GM19240 (cell line): ENCODE measurements at regions not wholly inside any gene's neighbourhood (a gene's known extent, or its start where the extent isn't known, plus 50 kb on each side); places are given as distances from the start of the nearest gene placed in this dataset.
"Not testable (repeated sequence)": the region's sequence is repeated elsewhere in the genome, so short reads cannot be mapped to it uniquely, and the experiment has no call there.

ENCODE experiments used
- DNase-seq: peaks from one replicate; pipeline ENCODE4 v3.0.0; 2011; ENCODE audit warnings: low spot score; ENCODE audit not compliant: insufficient read length

DNA sequence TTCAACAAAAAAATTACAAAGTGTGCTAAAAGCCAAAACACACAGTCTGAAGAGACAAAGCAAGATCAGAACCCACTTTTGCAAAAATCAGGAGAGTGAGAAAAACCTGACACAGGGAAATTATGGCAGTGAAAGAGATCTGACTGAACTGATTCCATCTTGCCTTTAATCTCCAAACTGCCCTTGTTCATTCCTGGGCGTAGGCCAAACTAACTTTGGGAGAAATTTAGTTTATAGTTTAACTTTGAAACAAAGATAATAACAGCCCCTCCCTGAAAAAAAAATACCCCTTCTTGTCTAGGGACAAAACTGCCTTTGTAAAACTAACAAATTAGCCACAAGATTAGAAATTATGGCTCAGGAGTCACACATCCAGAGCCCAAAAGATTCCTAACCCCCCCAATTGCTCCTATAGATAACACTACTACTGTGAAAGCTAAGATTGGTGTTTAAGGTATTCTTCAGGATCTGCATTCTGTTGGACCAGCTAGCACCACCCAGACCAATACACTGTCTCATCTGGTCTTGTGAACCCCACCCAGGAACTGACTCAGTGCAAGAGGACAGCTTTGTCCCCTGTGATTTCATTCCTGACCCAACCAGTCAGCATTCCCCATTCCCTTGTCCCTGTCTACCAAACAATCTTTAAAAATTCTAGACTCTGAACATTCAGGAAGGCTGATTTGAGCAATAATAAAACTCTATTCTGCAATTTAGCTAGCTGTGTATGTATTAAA lies 226.1 kb upstream of the SH3BP4 start:
- DNase-seq, result no peak

DNA sequence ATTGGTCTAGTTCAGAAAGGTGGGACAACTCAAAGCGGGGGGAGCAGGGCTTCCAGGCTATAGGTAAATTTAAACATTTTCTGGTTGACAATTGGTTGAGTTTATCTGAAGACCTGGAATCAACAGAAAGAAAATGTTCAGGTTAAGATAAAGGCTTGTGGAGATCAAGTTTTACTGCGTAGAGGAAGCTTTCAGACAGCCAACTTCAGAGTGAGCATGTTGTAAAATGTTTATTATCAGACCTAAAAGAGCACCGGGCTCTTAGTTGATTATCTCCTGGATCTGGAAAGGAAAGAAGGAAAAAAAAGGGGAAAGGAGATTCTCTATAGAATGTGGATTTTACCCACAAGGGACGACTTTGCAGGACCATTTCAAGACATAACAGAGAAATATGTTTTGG lies 227.0 kb upstream of the SH3BP4 start:
- no peak for DNase-seq

DNA sequence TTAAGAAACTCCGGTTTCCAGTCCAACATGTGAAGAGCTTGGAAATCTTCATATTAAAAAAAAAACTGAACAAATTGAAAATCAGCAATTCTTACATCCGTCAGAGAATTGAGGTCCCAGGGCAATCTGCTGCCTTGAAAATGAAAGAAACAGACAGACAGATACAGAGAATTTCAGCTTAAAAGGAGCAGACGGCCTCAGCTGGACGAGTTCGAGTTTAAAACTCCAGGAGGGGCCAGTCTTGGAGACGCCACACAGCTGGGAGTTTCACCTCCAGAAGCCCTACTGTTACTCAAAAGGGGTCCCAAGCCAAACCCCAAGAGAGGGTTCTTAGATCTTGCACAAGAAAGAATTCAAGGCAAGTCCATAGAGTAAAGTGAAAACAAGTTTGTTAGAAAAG lies 226.5 kb upstream of the ARL4C start:
- DNase-seq, result no peak

DNA sequence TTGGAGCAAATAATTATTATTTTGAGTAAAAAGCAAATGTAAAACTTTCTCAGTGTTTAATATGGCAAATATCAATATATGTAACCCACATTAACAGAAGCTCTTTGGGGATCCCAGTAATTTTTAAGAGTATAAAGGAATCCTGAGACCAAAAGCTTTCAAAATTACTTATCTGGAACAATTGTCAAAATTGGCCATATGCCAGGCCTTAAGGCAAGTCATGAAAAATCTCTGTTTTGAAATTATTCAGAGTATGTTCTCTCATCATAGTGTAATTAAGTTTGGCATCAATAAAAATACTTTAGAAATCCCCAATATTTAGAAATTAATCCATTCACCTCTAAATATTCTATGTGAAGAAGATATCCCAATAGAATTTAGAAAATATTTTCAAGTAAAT lies 225.3 kb upstream of the ARL4C start:
- DNase-seq, result no peak

DNA sequence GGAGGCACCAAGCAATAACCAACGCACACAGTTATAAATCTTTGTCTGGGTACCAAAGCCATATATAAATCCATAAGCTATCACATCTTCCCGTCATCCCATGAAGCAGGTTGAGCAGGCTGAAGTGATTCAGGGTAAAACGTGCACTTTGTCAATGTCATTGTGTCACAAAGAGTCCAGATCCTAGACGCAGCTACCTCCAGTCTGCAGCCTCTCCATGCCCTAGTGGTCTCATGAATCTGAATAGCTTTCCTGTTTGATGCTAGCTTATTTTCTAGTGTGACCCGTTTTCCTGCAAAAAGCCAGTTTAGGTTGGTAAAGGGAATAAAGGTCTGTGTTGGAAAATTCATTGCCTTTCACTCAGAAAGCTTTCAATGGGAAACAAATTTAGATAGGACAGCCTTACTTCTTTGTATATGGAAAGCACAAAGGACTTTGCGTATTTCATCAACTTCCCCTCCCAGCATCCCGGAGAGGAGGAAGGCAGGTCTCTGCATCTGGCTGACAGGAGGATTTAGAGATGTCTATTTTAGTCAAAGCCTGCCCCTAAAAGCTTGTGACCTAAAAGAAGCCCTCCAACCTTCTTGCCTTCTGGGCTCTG lies 222.3 kb upstream of the ARL4C start:
- DNase-seq, result no peak

DNA sequence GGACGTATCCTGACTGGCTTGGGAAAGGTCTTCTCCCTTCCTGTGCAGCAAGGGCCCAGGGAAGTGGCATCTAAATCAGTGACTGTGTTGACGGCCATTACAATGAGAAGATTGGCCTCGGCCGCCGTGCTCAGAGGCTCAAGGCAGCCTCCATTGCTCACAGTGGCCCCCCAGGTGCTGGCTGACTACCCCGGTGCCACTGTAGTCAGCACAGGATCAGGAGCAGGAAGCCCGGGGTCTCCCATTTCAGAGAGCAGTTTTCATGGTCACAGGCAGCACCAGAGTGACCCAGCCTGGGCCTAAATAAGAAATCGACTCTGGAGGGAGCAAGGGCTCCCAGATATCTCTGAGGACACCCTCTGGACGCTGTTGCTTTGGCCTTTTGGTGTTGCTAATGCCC lies 219.4 kb upstream of the ARL4C start:
- DNase-seq, result no peak

DNA sequence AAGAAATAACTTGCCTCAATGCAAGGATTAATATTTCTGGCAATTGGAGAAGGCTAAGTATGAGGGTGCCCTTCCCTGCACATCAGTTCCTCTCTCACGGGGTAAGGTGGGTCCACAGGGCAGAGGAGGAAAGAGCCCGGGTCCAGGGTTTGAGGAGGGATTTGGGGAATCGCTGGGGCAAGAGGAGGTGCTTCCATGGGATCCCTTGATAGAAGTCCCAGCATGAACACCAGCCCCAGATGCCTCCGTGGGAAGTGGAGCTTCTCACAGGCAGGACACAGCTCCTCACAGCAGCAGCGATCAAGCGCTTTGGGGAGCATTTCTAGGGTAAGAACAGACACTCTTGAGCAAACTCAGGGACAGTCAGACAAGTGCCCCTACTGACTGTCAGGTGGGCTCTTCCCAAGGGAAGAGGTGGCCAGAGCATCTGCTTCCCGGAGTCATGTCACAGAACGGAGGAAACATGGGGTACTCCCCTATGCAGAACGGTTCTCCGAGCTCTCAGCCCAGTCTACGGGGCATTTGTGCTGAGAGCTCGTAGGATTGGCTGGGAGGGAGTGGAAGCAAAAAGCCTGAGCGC lies 218.9 kb upstream of the ARL4C start:
- no peak for DNase-seq

DNA sequence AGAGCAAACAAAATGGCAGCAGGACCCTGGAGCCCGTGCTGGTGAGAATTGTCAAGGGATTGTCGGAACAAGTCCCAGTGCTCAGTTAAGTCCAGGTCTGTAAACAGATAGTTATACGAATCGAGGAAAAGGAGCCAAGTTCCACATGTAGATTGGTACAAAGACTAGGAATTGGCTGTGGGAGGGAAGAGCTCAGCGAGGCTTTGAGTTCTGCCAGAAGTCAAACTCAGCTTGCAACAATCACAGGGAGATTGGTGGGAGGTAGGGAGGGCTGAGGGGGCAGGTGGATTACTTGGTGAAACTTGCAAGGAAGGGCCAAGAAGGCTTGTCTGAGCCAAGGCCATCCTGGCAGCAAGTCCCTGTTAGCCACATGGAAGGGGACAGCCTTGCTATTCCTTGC lies 217.8 kb upstream of the ARL4C start:
- DNase-seq, result no peak

DNA sequence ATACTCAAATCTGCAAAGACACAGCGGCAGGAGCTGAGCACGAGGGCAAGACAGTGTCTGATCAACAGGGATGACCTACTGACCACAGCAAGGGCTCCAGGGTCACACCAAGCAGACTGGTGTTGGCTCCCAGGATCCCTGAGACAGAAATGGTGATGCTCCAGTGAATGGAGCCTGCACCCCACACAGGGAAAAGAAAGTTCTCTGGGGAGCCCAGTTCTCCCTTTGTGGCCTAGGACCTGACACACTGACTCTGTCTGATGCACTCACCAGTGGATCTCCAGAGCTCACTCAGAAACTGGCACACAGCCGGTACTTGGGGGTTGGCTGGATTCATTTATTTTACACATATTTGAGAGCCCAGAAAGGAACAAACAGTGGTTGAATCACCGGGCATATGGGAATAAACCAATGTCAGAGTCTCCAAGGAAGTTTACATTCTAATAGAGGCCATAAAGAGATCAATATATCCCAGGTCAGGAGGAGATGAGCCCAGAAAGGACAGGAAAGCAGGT lies 215.6 kb upstream of the ARL4C start:
- DNase-seq, result no peak

DNA sequence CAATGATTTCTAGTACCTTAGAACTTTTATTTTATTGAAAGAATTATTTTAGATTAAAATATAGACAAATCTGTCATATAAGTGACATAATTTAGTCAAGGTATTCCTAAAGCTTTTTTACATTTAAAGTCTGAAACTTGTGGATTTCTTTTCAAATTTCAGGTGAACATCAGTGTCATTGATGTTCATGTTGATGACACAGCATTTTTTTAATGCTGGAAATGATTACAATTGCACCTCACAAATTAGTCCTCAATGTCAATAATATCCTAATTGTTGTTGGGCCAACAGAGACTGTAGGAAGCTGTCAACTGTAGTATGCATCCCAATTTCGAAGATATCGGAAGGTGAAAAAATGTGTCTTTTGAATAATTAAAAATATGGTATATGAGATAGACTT lies 214.4 kb upstream of the ARL4C start:
- no peak for DNase-seq

DNA sequence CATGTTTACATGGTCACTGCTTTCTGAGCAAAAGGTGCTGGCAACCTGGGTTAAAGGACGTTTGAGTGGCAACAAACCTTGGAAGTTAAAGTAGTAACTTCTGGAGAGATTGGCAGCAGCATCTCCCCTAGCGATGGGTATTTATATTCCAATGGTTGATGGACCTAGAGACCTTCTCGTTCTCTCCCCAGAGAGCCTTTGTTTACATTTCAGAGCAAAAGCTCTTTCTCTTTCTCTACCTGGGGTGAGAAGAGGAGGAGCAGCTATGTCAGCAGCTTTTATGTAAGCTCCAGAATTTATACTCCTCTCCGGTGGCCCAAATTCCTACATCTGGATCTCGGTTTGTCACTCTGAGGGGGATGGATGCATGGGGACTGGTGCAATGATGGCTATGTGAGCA lies 213.7 kb upstream of the ARL4C start:
- no peak for DNase-seq

DNA sequence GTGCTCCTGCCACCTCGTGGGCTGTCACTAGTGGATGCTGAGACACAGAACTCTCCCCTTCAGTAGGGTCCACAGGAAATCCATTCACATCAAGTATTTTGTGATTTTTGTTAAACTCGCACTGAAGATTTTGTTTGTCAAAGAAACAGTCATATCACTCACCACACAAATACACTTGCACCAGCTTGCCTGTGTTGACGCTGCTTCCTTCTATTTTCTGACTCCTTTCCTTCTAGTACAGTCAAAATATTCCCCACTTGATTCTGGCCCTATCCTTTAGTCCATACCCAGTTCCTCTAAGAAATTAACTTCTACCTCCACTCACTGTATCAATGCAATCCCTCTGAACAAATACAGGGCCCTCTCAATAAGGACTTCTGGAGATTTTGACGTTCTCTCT lies 213.2 kb upstream of the ARL4C start:
- DNase-seq, result no peak

DNA sequence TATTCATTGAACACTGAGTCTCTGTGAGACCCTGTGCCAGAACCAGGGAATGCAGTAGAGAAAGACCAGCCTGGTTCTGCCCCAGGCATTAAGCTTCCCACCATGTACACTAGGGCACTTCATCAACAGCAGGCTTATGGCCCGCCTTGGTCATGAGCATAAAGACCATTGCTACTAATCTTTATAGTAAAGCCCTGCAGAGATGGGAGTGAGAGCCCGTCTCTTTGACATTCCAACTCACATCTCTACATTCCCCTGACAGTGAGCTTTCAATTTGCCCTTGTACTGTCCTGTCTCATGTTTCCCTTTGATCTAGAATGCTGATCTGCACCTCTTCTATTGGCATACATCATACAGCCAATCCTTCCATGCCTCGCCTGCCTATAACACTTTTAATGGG lies 211.8 kb upstream of the ARL4C start:
- no peak for DNase-seq

DNA sequence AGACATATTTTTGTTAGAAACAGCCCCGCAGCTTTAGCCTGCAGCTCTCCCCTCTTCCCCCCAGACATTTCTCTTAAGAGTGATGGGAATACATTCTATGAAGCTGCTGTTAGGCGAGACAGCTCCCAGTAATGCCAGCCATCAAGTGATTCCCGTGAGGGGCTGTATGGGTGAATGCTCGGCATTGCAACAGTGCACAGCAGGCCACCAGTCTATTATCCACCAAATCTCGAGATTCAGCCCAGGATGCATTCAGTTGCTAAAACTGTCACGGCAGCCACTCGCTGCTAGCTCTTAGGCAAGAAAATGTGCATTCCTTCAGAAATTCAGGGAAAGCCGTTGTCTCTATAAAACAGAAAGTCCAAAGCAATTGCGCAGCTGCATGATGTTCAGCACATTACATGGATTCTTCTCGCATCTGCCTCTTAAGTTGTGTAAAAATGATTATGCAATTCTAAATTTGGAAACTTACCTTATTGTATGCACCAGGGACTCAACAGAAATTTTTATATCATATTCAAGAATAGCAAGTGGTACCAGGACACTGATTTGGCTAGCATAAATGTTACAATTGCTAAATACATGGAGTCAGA lies 211.3 kb upstream of the ARL4C start:
- no peak for DNase-seq

DNA sequence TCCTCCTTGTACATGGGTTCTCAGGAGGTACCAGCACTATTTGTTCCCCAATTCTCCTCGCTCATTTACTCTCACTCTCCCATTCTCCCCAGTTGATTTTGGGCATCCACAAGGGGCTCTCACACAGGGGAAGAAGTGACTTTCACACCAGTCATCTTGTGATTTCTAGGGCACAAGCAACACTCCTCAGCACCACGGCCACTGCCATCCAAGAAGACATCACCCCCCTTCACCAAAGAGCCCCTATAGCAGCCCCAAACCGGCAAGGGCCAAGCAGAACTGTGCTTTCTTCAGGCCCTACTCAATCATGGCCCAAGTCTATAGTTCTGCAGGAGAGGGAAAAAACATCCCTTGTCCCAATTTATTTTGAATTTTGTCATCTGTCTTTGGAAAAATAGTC lies 209.2 kb upstream of the ARL4C start:
- no peak for DNase-seq

DNA sequence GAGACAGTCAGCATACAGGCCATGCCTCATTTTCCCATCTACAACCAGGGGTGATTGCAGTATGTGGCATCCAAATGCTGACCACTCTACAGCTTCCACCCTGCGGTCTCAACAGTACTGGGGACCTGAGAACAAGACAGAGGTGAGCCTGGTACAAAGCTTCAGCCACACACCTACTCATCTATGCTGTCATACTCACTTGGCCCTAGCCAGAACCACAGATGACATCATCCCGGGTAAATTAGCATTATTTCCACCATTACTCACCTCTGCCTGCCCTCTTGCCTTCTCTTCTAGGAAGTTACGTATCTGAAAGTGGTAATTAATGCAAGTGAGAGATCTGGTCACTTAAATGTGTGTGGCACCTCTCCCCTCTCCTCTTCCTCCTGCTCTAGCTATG lies 208.2 kb upstream of the ARL4C start:
- DNase-seq, result no peak

DNA sequence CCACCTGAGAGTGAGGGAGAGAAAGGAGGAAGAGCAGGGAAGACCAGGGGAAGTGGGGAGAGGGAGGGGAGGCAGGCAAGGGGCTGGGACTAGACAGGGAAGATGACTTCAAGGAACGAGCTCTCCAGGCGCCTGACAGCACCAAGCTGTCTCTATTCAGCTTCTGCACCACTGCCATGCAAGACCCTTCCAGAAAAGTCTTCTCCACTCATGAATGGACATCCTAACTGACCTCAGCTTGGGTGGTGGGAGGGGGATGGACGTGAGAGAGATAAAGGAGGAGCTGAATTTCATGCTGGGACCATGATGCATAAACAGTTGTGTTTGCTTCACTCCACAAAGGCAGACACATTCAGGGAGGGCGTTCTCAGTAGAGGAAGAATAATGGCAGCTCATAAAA lies 206.4 kb upstream of the ARL4C start:
- no peak for DNase-seq

DNA sequence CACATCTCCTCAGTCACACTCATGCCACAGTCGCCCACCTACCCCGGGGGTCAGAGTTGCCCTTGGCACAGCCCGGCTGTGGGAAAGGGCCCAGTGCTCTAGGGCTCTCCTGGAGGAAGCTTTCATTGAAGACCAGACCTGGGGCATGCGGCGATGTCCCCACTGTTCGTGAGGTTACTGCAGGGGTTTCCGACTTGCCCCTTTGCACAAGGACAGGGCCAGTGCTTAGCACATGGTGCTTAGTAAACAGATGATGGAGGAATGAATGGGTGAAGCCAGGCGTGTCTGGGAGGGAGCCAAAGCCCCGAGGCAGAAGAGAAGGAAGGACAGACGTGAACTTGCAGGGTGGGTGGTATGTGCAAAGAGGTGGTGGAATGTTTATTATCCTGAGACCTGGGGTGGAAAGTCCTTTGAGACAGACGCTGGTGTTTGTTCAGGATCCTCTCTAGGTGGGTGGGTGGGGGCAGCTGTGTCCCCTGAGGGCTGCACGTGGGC lies 205.9 kb upstream of the ARL4C start:
- DNase-seq, result no peak

DNA sequence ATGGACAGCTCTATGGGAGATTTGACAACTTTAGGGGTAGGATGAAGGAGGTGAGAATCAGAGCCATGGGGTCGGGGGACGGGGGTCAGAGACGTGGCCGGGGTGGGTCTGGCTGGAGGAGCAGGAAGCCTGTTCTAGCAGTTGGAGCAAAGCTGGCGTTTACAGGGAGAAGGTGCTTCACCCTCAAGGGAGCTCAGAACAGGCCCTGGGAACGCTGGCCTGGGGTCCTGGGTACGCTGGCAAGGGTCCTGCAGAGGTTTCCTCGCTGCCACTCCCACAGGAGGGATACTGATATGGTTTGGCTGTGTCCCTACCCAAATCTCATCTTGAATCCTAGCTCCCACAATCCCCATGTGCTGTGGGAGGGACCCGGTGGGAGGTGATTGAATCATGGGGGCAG lies 205.0 kb upstream of the ARL4C start:
- DNase-seq, result no peak

DNA sequence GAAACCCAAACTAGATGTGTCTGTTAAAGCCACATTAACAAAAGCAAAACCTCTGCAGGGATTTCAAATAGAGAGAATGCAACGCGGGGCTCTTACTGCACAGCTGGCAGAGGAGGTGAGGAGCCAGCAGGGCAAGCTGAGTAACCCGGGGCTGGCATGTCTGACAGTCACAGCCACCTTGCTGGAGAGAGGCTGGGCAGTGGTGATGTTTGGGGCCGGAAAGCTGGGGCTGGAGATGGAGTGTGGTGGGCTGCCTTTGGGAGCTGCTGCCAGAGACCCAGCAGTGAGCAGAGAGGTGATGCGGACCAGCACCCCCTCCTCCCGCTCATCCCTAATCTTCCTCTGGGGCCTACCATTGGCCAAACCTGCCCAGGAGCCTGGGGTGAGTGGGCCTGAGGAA lies 204.5 kb upstream of the ARL4C start:
- DNase-seq, result no peak

DNA sequence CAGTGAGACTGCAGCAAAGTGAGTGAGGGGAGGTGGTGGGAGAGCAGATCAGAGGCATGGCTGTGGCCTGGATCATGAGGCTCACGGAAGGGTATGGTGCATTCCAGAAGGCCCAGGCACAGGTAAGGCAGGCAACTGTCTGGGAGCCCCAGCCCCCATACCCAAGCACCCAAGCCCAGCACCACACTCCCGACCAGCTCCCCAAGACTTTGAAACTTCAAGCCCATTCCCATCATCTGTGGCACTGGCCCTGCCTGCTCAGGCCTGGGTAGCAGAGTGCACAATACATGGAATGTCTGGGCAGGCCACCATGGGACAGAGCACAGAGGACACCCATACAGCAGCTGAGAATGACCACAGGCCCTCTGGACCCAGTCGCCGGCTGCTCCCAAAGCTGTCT lies 202.6 kb upstream of the ARL4C start:
- DNase-seq, result no peak

DNA sequence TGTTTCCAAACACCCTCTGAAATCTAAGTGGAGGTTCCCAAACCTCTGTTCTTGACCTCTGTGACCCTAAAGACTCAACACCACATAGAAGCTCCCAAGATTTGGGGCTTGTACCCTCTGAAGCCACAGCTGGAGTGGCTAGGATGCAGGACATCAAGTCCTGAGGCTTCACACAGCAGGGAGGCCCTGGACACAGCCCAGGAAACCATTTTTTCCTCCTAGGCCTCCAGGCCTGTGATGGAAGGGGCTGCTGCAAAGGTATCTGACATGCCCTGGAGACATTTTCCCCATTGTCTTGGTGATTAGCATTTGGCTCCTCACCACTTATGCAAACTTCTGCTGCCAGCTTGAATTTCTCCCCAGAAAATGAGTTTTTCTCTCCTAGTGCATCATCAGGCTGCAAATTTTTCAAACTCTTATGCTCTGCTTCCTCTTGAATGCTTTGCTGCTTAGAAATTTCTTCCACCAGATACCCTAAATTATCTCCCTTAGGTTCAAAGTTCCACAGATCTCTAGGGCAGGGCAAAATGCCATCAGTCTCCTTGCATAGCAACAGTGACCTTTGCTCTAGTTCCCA lies 200.5 kb upstream of the ARL4C start:
- not testable (repeated sequence) for DNase-seq
